Keratinocyte (primary cell): ENCODE measurements at regions not wholly inside any gene's neighbourhood (a gene's known extent, or its start where the extent isn't known, plus 50 kb on each side); places are given as distances from the start of the nearest gene placed in this dataset.

Source experiments
- DNase-seq: peaks from one replicate; pipeline ENCODE4 v3.0.0-alpha.2; 2011; ENCODE audit warnings: low read depth, missing footprints, low spot score
- FAIRE-seq: peaks from 2 replicates; lab custom pipeline; 2011; peaks lifted over from hg19 to GRCh38; lab: Jason Lieb, UNC
- H2AFZ ChIP-seq: 2 replicates; pipeline ENCODE4 v1.6.0; 2012; ENCODE audit warnings: low read length, control low read depth, inconsistent platforms; ENCODE audit not compliant: control insufficient read depth
- H3K27ac ChIP-seq: 2 replicates; pipeline ENCODE4 v1.5.1; 2011; ENCODE audit warnings: low read length; ENCODE audit not compliant: control insufficient read depth, insufficient read depth
- H3K27me3 ChIP-seq: 3 replicates; pipeline ENCODE4 v1.6.0; 2011; ENCODE audit warnings: low read length; ENCODE audit not compliant: control insufficient read depth, insufficient read depth; ENCODE audit errors: extremely low read depth
- H3K36me3 ChIP-seq, 2 experiments: 2 replicates in 1 of 2; 3 replicates in 1 of 2; pipeline ENCODE4 v1.5.1; 2011; ENCODE audit warnings: low read length in 2 of 2, mild to moderate bottlenecking in 1 of 2; ENCODE audit not compliant: control insufficient read depth in 2 of 2, insufficient read depth in 2 of 2; ENCODE audit errors: extremely low read depth in 1 of 2
- H3K4me1 ChIP-seq: 3 replicates; pipeline ENCODE4 v1.5.1; 2011; ENCODE audit warnings: low read length; ENCODE audit not compliant: control insufficient read depth, insufficient read depth; ENCODE audit errors: extremely low read depth
- H3K4me2 ChIP-seq: 3 replicates; pipeline ENCODE4 v1.6.0; 2011; ENCODE audit warnings: low read depth, low read length; ENCODE audit not compliant: control insufficient read depth, insufficient read depth; ENCODE audit errors: extremely low read depth
- H3K4me3 ChIP-seq, 3 experiments: fragments of 200-600 bp in 1 of 3; sonication (generic) in 1 of 3; 2 replicates in 2 of 3; 3 replicates in 1 of 3; pipeline ENCODE4 v1.5.1; 2011 to 2016; ENCODE audit warnings: low read length in 3 of 3, mild to moderate bottlenecking in 3 of 3, control low read depth in 2 of 3, inconsistent platforms in 1 of 3, low read depth in 1 of 3, mixed read lengths in 1 of 3, mixed run types in 1 of 3, moderate library complexity in 1 of 3; ENCODE audit not compliant: control insufficient read depth in 2 of 3, insufficient read depth in 2 of 3; ENCODE audit errors: extremely low read depth in 1 of 3
- H3K79me2 ChIP-seq: 2 replicates; pipeline ENCODE4 v1.6.0; 2012; ENCODE audit warnings: low read length; ENCODE audit not compliant: control insufficient read depth, insufficient read depth
- H3K9ac ChIP-seq: 3 replicates; pipeline ENCODE4 v1.6.0; 2011; ENCODE audit warnings: low read length; ENCODE audit not compliant: control insufficient read depth, insufficient read depth; ENCODE audit errors: extremely low read depth
- H3K9me1 ChIP-seq: 3 replicates; pipeline ENCODE4 v1.6.0; 2011; ENCODE audit warnings: low read length; ENCODE audit not compliant: control insufficient read depth, insufficient read depth; ENCODE audit errors: extremely low read depth
- H3K9me3 ChIP-seq: 2 replicates; pipeline ENCODE4 v1.5.1; 2012; ENCODE audit warnings: low read depth, low read length; ENCODE audit not compliant: control insufficient read depth
- H4K20me1 ChIP-seq: 3 replicates; pipeline ENCODE4 v1.6.0; 2011; ENCODE audit warnings: low read length; ENCODE audit not compliant: control insufficient read depth, insufficient read depth; ENCODE audit errors: extremely low read depth
- EZH2 ChIP-seq: IDR thresholded peaks from one replicate; pipeline ENCODE4 v1.6.1; 2012; ENCODE audit warnings: inconsistent platforms, mild to moderate bottlenecking, low read length, moderate library complexity
- dilution Hi-C: fragments of 300-500 bp; cut with MboI; formaldehyde crosslinking; loops from one replicate; pipeline ENCODE4 v1.7.0; 2020; ENCODE audit warnings: low sequenced_read_pairs; ENCODE audit not compliant: extremely low pct_ligation_motif_present
- TF ChIP-seq, protein P1 (sequence below), 3 experiments: IDR thresholded peaks in 1 of 3; conservative IDR thresholded peaks in 1 of 3; optimal IDR thresholded peaks in 1 of 3; 2 replicates in 2 of 3; 3 replicates in 1 of 3; pipeline versions ENCODE3 to v1.5.1; 2011; ENCODE audit warnings: low read length in 3 of 3, mild to moderate bottlenecking in 3 of 3, moderate library complexity in 2 of 3, control low read depth in 1 of 3, inconsistent platforms in 1 of 3; ENCODE audit not compliant: insufficient read depth in 2 of 3; ENCODE audit errors: extremely low read depth in 1 of 3

DNA sequence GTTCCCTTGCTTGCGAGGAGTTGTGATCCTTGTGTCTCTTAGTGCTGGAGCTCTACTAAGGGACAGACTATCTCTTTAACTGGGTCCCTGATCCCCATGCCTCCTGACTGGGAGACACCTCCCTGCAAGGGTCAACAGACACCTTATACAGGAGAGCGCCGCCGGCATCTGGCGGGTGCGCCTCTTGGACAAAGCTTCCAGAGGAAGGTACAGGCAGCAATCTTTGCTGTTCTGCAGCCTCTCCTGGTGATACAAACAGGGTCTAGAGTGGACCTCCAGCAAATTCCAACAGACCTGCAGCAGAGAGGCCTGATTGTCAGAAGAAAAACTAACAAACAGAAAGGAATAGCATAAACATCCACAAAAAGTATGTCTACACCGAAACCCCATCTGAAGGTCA, 115.6 kb upstream of the ITM2A start:
- Histone ChIP-seq H3K4me3 (no peak overlapping the region), H3K27ac (no peak overlapping the region), H2AFZ (no peak overlapping the region), H3K9me1 (no peaks in the 10 kb centered on the region), H3K27me3 (no peaks in the 10 kb centered on the region), H3K79me2 (no peaks in the 10 kb centered on the region), H3K9ac (no peak overlapping the region), H3K4me1 (no peaks in the 10 kb centered on the region), H3K36me3 (no peaks in the 10 kb centered on the region), H4K20me1 (no peaks in the 10 kb centered on the region), H3K9me3 (no peaks in the 10 kb centered on the region), H3K4me2 (no peak overlapping the region)
- dilution Hi-C loops = no loop called here
- TF ChIP-seq EZH2 = no peak
- no peak for FAIRE-seq
- no peak for DNase-seq

GRCh38 chrX:79477691-79478090, 110.6 kb upstream of the ITM2A start:
- no peak for DNase-seq

GRCh38 chrX:79466636-79467035, 99.5 kb upstream of the ITM2A start:
- no peak overlapping the region for H3K4me2 ChIP-seq
- DNase-seq (no peak), FAIRE-seq (no peak)
- H4K20me1 ChIP-seq = no peaks in the 10 kb centered on the region
- H3K4me1 ChIP-seq = no peaks in the 10 kb centered on the region
- no peaks in the 10 kb centered on the region for H3K79me2 ChIP-seq
- H3K27me3 ChIP-seq = no peaks in the 10 kb centered on the region
- no peak overlapping the region for H3K9ac ChIP-seq
- H3K9me1 ChIP-seq = no peaks in the 10 kb centered on the region
- no peak overlapping the region for H2AFZ ChIP-seq
- no peak for TF ChIP-seq EZH2
- TF ChIP-seq, protein P1, sequence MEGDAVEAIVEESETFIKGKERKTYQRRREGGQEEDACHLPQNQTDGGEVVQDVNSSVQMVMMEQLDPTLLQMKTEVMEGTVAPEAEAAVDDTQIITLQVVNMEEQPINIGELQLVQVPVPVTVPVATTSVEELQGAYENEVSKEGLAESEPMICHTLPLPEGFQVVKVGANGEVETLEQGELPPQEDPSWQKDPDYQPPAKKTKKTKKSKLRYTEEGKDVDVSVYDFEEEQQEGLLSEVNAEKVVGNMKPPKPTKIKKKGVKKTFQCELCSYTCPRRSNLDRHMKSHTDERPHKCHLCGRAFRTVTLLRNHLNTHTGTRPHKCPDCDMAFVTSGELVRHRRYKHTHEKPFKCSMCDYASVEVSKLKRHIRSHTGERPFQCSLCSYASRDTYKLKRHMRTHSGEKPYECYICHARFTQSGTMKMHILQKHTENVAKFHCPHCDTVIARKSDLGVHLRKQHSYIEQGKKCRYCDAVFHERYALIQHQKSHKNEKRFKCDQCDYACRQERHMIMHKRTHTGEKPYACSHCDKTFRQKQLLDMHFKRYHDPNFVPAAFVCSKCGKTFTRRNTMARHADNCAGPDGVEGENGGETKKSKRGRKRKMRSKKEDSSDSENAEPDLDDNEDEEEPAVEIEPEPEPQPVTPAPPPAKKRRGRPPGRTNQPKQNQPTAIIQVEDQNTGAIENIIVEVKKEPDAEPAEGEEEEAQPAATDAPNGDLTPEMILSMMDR (optimal IDR thresholded peaks at IDR 0.05 in 1 of 3, IDR thresholded peaks at IDR 0.05 in 1 of 3, conservative IDR thresholded peaks at IDR 0.05 in 1 of 3; ENCODE audit: extremely low read depth in 1 of 3, insufficient read depth in 2 of 3, low read length in 3 of 3) = no peak
- no peaks in the 10 kb centered on the region for H3K36me3 ChIP-seq
- dilution Hi-C loops = no loop called here
- H3K27ac ChIP-seq = no peak overlapping the region
- H3K4me3 ChIP-seq = no peak overlapping the region
- H3K9me3 ChIP-seq = no peaks in the 10 kb centered on the region

More at GRCh38 chrX:79477691-79478090, 110.6 kb upstream of the ITM2A start:
- Histone ChIP-seq H4K20me1 (no peaks in the 10 kb centered on the region), H3K27ac (no peak overlapping the region), H3K36me3 (no peaks in the 10 kb centered on the region), H3K79me2 (no peaks in the 10 kb centered on the region), H3K9ac (no peak overlapping the region), H2AFZ (no peak overlapping the region), H3K27me3 (no peaks in the 10 kb centered on the region), H3K4me3 (no peak overlapping the region), H3K9me1 (no peaks in the 10 kb centered on the region), H3K4me2 (no peak overlapping the region), H3K9me3 (no peaks in the 10 kb centered on the region), H3K4me1 (no peaks in the 10 kb centered on the region)
- dilution Hi-C loops = no loop called here
- TF ChIP-seq EZH2 = no peak
- no peak for FAIRE-seq
